22Rv1 (cell line): ENCODE measurements at regions not wholly inside any gene's neighbourhood (a gene's known extent, or its start where the extent isn't known, plus 50 kb on each side); places are given as distances from the start of the nearest gene placed in this dataset.
A peak's percentile ranks its signal among the peaks of the same experiment; 100 is the strongest.

ENCODE experiments used
- CTCF ChIP-seq: fragments of 450-650 bp; IDR thresholded peaks from 2 replicates; pipeline ENCODE4 v1.5.1; 2017; ENCODE audit warnings: mild to moderate bottlenecking
- ZFX ChIP-seq: fragments of 450-650 bp; IDR thresholded peaks from 2 replicates; pipeline ENCODE4 v1.6.1; 2017; ENCODE audit warnings: antibody characterized with exemption, borderline replicate concordance

- no peak for TF ChIP-seq ZFX
- TF ChIP-seq CTCF, result peak; percentile 79
Measured at GRCh38 chr19:30696514-30696913, 324.3 kb downstream of the ZNF536 start.
